ENCODE measurements at regions not wholly inside any gene's neighbourhood (a gene's known extent, or its start where the extent isn't known, plus 50 kb on each side); places are given as distances from the start of the nearest gene placed in this dataset.
"Not testable (repeated sequence)": the region's sequence is repeated elsewhere in the genome, so short reads cannot be mapped to it uniquely, and the experiment has no call there.

DNA sequence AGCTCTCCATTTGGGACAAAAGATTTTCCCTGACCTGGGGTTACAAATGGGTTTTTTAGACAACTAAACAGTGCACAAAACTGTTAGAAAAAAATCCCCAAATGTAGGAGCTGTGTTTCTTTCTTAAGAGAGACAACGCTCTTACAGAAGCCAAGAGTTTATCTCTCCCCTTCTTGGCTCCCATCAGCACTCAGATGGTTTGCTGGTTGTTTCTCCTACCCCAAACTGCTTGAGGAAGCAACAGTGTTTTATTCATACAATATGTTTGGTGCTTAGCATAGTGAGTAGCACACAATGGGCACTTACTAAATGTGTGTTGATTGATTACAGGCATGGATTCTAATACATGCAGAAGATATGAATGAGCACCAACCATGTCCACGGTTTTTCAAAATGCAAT is 209.5 kb upstream of the ANO5 start:
- H3K4me3 ChIP-seq (replicated peaks in 1 of 2; ENCODE audit: low read depth in 2 of 2, low read length in 2 of 2): no peak overlapping the region
- DNase-seq (ENCODE audit: low read depth in 2 of 2): no peak
- TF ChIP-seq, protein P1, sequence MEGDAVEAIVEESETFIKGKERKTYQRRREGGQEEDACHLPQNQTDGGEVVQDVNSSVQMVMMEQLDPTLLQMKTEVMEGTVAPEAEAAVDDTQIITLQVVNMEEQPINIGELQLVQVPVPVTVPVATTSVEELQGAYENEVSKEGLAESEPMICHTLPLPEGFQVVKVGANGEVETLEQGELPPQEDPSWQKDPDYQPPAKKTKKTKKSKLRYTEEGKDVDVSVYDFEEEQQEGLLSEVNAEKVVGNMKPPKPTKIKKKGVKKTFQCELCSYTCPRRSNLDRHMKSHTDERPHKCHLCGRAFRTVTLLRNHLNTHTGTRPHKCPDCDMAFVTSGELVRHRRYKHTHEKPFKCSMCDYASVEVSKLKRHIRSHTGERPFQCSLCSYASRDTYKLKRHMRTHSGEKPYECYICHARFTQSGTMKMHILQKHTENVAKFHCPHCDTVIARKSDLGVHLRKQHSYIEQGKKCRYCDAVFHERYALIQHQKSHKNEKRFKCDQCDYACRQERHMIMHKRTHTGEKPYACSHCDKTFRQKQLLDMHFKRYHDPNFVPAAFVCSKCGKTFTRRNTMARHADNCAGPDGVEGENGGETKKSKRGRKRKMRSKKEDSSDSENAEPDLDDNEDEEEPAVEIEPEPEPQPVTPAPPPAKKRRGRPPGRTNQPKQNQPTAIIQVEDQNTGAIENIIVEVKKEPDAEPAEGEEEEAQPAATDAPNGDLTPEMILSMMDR (IDR thresholded peaks at IDR 0.05; ENCODE audit: low read depth, low read length): no peak

- DNase-seq (ENCODE audit: low read depth in 2 of 2): no peak
- H3K4me3 ChIP-seq (replicated peaks in 1 of 2; ENCODE audit: low read depth in 2 of 2, low read length in 2 of 2): no peak overlapping the region
- TF ChIP-seq, protein P1 (IDR thresholded peaks at IDR 0.05; ENCODE audit: low read depth, low read length): no peak
Measured at GRCh38 chr11:21986361-21986760, 206.5 kb upstream of the ANO5 start.

- no peak overlapping the region for H3K4me3 ChIP-seq (replicated peaks in 1 of 2; ENCODE audit: low read depth in 2 of 2, low read length in 2 of 2)
- no peak for DNase-seq (ENCODE audit: low read depth in 2 of 2)
- TF ChIP-seq, protein P1 (IDR thresholded peaks at IDR 0.05; ENCODE audit: low read depth, low read length): no peak
Measured at GRCh38 chr11:21987261-21987660, 205.6 kb upstream of the ANO5 start.

DNA sequence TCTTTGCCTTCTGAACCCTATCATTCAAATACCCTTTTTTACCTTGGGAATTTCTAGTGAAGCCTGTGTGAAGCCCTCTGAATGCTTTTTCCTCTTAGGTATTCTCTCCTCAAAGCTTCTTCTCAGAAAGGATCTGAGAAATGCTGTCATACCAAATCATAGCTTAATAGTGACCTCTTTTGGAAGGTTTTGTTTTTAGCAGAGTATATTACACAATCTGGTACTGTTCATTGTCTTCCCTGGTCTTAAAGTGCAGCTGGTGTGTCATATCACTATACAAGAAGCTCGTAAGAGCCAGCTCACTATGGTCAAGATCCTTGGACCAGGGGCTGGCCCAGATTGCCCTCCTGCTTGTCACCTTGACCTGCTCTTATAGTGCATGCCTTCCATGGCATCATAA is 204.4 kb upstream of the ANO5 start:
- TF ChIP-seq, protein P1 (IDR thresholded peaks at IDR 0.05; ENCODE audit: low read depth, low read length): no peak
- peak in 1 of 2 donors; percentile 14 for DNase-seq (ENCODE audit: low read depth in 2 of 2)
- no peak overlapping the region for H3K4me3 ChIP-seq (replicated peaks in 1 of 2; ENCODE audit: low read depth in 2 of 2, low read length in 2 of 2)

DNA sequence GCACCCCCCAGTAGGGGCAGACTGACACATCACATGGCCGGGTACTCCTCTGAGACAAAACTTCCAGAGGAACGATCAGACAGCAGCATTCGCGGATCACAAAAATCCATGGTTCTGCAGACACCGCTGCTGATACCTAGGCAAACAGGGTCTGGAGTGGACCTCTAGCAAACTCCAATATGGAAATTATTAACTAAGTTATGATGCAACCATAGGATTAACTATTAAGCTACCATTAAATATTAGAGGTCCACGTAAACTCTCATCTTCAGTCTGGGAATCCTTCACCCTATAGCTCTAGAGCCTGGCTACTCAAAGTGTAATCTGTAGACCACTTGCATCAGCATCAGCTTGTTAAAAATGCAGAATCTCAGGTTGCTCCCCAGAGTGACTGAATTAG is 191.1 kb upstream of the ANO5 start:
- DNase-seq (ENCODE audit: low read depth in 2 of 2): not testable (repeated sequence)

GRCh38 chr11:22006901-22007300 is 186.0 kb upstream of the ANO5 start:
- no peak for DNase-seq (ENCODE audit: low read depth in 2 of 2)
- no peak overlapping the region for H3K4me3 ChIP-seq (replicated peaks in 1 of 2; ENCODE audit: low read depth in 2 of 2, low read length in 2 of 2)
- TF ChIP-seq, protein P1 (IDR thresholded peaks at IDR 0.05; ENCODE audit: low read depth, low read length): no peak

More for the DNA sequence above, 191.1 kb upstream of the ANO5 start:
- not testable (repeated sequence) for H3K4me3 ChIP-seq (replicated peaks in 1 of 2; ENCODE audit: low read depth in 2 of 2, low read length in 2 of 2)

- H3K4me3 ChIP-seq (replicated peaks in 1 of 2; ENCODE audit: low read depth in 2 of 2, low read length in 2 of 2): no peak overlapping the region
- DNase-seq (ENCODE audit: low read depth in 2 of 2): no peak
- TF ChIP-seq, protein P1 (IDR thresholded peaks at IDR 0.05; ENCODE audit: low read depth, low read length): no peak
Measured at GRCh38 chr11:22031791-22032190, 161.1 kb upstream of the ANO5 start.
